HG03378 (cell line): ENCODE measurements at regions not wholly inside any gene's neighbourhood (a gene's known extent, or its start where the extent isn't known, plus 50 kb on each side); places are given as distances from the start of the nearest gene placed in this dataset.

ENCODE experiments used
- ATAC-seq: cut with Tn5 transposase; IDR thresholded peaks from one replicate; pipeline ENCODE4 v1.9.1; 2021; ENCODE audit warnings: mild to moderate bottlenecking, moderate library complexity; ENCODE audit not compliant: unreplicated experiment

DNA sequence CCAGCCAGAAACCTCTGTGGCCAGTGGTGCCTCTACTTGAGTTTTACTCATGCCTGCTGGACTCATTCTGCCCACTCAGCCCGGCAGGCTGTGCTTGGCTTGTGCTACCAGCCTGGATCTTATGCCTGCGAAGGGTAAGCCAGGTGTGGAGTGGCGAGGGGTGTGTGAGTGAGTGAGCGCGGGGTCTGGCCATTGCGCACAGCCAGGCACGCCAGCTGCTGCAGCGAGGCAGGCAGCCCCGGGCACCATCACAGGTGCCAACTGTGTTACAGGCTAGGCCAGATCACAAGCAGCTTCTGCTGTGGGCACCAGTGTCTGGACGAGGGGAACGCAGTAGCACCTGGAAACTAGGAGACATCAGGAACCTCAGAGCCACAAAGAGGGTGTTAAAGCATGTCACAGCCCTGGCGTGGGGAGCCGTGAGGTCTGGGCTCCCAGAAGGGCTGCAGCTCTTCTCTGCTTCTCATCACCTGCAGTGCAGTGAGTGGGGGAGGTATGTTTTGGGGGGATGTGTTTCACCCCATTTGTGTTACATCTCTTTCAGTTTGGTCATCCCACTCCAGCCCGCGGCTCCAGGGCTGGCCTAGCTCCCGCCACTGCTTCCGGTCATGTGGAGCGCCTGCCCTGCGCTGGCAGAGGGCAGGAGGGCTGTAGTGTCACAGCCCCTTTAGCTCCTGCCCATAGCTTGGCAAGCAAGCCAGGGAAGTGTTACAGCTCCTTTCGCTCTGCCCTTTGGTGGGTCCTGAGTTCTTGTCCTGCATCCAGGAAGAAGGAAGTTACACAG lies 379.7 kb upstream of the IMPG1 start:
- ATAC-seq, result no peak

DNA sequence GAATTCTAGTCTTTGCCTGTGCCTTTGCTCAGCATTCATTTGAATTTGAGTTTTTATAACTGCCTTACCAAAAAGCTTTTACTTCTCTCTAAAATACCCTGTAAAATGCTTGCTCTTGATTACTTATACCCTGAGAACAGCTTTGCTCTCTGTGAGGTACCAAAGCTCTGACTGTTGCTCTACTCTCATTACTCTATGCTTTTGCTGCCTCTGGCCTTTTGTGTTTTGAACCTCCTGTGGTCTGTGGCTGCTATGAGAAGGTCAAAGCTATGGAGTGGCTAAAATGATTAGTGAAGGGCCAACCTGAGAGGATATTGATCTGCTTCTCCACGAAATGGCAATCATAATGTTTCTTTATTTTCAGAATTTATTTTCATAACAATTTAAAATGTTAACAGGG lies 375.6 kb upstream of the IMPG1 start:
- ATAC-seq, result no peak

DNA sequence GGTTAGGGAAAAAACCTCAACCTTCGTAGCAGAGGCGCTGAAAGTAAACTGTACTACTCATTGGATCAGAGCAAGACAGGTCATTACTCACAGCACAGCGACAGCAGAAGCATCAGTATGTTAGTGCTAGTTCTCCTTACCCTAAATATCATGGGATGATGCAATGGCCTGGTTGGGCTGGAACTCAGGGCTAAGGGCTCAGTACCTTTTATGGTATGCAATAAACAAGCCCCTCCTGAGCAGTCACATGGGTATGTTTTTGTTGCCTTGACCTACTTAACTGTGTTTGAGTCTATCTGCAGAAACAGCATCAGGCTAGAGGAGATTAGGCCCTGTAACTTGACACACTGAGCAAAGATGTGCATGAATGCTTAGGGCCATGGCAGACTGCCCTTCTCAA lies 369.4 kb upstream of the IMPG1 start:
- ATAC-seq, result no peak

DNA sequence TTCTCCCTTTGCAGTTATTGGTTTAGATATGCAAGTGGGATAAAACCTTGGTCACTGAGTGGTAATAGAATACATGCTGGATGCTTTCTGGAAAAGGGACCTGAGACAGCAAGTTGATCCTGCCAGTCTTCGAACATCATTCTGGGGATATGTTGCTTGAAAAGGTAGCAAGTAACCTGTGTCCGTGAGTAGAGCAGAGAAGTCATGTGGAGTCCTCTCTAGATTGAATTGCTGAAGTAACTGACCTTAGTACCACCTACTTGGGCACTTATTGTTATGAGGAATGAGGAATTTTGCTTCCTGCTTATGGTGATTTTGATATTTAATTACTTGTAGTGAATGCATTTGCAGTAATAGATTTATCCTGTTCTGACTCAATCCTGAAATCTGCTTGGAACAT lies 367.3 kb upstream of the IMPG1 start:
- ATAC-seq, result no peak

DNA sequence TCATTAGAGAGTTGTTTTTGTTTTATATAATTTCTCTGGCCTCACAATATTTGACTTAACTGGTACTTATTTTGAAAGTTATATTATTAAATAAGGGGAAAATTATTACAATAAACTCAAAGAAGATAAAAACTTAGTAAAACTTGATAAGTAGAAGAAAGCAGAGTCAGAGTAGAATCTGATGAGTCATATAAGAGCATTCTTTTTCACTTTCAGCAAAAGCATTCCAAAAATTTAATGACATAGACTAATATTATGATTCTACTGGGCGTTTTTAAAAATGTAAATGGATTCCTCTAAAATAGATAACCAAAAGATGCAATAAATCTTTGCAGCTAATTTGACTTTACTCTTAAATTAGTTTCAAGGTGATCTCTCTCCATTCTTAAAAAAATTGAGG lies 366.3 kb upstream of the IMPG1 start:
- ATAC-seq, result no peak

DNA sequence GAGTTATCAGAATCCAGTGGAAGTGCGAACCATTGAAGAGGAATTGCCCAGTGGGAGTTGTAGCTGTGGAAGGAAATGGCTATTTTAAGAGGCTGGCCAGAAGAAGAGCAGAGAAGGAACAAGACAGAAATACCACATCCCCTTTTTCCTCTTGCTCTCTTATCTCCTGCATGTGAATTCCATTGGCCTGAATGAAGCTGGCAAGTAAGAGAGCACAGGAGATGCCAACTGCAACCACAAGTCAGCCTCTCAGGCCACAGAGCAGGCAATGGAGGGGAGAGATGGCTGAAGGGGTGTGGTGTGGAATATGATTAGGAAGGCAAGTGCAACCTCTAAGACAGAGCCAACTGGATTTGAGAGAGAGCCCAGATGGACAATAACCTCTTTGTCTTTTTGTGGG lies 362.7 kb upstream of the IMPG1 start:
- ATAC-seq, result no peak

DNA sequence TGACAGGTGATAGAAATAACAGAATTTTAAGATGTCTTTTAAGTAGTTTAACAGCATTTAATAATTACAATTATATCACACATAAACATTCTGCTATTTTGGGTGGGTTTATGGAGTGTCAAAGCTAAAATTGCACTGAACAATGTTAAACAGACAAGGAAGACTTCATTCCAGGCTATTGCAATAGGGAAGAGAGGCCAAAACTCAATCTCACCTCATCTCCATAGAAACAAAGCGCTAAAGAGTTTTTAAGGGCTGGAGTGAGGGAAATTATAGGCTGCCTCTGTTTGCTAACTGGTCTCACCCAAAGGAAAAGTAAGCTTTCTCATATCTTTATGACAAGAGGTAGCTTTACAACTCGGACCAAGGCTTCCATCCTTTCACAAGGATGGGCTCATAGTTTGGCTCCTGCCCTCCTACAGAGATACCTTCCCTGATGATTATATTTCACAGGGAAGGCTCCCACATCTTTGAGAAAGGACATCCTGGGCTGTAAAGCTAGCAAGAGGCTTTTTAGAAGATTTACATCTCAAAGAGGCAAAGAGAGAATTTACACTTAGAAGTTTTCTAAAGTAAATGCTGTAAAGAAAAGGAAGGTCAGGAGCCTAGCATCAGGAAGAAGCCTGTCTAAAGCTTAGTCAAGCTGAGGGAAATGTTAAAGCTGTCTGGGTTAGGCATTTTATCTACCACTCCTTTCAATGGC lies 350.2 kb upstream of the IMPG1 start:
- ATAC-seq, result no peak

DNA sequence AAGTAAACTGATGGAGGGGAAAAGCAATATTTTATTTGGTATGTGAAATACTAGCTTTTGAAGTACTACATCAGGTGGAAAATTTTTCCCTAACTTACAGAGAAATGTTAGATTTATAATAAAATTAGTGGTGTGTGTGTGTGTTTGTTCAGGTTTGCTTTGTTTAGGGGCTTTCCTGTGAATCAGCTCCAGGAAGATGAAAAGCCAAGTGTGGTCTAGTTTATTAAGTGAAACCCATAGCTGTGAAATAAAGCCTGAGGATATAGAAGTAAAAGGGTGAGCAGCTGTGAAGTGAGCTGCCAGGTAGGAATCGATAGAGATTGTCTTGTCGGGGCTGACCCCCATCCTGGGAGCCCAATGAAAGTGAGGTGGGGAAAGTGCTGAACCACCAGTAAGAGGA lies 347.6 kb upstream of the IMPG1 start:
- ATAC-seq, result no peak

DNA sequence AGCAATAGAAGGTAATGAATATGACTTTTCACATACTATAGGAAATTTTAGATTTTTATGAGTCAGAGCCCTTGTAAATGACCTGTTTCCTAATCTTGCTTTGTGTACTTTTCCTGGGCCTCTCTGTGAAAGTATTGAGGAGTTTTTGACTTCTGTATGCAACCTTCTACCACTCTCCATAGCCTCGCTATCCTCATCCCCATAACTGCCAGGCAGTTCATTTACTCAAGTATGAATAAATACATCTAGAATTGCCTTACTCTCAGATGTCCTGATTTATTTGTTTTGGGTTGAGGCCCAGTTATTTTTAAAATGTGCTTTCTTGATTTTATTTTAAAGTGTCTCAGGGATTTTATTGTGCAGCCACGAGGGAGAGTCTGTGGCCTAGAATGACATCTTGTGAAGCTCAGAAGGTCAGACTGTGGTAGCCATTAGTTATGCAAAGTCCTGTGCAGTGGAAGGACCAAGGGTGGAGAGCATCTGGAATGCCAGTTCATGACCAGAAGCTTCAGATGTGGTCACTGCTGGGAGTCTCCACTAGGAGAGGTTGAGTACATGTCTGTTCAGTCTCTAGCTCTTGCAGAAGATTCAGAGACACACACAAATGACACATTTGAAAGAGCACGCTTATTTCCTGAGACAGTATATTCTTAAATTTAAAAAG lies 346.2 kb upstream of the IMPG1 start:
- ATAC-seq, result no peak

DNA sequence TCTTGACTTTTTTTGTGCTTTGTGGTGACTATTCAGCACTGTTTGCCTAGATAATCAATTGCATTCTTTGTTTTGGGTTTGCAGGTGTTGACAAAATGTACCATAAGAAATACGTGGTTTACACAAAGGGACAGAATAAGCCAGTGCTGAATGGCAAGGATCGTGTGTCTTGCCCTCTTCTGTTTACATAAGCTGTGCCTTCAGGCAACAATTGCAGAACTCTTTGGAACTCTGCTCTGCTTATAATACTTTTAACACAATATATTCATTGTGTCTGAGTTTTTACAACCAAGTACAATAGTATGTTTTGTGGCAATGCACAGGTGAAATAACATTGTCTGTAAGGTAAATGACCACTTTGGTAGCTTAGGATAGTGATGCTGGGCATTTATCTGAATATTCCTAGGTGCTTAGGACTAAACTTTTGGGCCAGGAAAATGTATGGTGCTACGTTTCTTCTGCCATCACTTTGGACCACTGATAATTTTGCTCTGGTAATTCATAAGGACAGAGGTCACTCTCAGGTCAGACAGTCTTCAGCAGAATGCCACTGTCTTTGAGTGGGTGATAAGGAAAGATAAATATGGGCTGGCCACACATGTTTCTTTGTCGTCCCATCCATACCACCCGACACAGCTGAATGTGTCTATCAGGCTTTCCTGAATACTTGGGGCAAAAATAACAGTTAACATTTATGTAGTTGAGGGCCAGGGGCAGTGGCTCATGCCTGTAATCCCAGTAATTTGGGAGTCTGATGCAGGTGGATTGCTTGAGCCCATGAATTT lies 344.6 kb upstream of the IMPG1 start:
- ATAC-seq, result no peak

DNA sequence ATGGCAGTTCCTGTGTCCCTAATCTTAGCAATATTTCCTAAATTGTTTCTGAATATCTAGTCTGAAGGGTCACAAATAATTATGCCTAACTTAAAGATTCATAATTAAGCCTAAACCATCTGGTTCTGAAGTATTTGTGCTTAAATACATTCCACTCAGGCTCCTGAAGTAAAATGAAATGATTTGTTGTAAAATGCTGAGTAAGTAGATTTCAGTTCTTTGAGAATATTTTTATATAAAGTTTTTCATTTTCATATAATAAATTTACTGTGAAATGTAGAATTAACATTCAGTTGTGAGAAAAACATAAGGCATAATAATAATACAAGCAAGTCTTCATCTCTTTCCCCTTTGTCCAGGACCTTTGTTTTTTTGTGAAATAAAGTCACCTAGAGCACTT lies 330.6 kb upstream of the IMPG1 start:
- no peak for ATAC-seq

DNA sequence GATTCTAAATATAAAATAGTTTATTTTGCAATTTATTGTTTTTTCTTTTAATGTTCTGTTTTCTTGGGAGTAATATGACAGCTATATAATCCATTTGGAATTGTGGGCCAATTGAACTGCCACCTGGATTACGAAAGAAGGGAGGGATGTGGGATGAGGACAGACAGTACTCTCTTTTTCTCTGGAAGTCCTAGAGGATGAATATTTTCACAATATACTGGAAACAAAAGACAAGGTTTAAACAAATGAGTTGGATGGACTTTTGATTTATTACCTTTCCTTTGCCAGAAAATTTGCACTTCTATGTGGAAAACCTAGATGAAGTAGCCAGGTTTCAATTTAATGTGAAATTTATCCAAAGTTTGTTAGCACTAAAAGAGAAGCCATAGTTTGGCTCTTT lies 325.5 kb upstream of the IMPG1 start:
- no peak for ATAC-seq

DNA sequence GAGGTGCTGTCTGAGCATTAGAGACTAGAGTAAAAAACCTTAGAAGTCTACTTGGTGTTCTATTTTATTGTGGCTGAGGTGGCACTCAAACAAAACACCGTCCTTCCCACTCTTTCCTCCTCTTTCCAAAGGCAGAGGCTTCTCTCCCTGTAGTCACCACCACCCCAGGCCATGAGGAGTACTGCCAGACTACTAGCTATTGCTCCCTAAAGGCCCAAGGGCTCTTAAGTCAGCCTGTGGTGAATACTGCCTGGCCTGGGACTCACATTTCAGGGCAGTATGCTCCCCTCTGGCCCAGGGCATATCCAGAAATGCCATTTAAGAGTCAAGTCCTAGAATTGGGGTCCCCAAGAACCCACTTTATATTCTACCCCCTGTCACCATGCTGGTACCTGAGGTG lies 309.7 kb upstream of the IMPG1 start:
- ATAC-seq, result no peak

DNA sequence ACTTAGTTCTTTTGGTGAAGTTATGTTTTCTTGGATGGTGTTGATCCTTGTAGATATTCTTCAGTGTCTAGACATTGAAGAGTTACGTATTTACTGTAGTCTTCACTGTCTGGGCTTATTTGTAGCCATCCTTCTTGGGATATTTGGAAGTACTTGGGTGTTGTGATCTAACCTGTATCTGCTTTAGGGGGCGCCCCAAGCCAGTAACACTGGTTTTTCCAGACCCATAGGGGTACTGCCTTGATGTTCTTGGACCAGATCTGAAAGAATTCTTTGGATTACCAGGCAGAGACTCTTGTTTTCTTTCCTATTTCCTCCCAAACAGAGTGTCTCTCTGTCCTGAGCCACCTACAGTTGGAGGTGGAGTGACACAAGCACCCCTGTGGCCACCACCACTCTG lies 309.1 kb upstream of the IMPG1 start:
- ATAC-seq, result no peak

DNA sequence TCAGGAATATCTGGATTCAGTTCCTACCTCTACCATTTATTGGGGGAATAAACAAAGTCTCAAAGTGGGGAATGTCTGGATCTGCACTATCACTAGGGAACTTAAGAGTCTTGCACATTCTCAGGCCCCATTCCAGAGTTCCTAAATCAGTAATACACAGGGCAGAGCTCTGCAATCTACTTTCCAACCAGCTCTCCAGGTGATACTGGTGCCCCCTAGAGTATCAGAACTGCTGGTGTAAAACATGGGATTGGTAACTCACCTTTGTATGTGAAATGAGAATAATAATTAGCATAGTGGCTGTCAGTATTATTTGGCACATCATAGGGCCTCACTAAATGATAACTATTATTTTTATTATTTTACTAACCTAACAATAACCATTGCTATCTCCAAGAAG lies 278.8 kb upstream of the IMPG1 start:
- ATAC-seq, result no peak

DNA sequence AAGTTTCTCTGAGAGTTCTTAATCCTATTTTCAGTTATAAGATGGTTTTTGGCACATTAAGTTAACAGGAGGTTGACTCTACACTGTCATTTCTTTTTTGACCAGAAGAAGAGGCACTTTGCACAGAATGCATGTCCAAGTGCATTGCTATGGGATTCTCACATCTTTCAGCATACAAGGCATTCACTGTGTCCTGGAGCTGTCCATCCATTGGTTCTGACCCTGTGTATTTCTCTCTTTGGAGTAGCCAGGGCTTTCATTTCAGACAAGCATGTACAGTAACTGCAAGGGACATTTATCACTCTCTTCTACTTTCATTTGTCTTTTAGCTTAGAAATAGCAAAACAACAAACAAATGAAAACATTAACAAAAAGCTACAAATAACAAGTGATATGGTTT lies 275.1 kb upstream of the IMPG1 start:
- ATAC-seq, result no peak

DNA sequence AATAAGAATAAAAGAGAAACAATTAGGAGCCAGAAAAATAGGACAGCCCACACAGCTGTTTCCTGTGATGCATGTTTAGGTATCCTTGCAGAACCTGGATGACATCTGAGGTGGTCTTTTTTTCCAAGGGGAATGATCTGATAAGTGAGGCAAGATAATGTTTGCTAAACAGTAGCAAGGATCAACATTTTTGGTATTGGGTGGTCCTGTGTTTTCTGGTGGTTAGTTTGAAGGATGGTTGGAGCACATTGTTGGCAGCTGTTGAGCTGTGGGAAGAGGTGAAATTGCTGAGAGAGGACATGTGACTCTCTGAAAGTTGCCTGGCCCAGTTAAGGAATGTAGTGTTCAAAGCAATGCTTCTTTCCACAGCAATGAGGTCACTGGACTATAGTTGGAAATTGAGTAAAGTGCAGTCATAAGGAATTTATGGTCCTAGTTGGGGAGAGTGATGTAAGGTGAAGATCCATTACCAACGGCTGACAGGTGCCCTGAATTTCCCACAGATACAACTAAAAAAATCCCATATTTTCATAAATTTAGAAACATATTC lies 270.2 kb upstream of the IMPG1 start:
- no peak for ATAC-seq

DNA sequence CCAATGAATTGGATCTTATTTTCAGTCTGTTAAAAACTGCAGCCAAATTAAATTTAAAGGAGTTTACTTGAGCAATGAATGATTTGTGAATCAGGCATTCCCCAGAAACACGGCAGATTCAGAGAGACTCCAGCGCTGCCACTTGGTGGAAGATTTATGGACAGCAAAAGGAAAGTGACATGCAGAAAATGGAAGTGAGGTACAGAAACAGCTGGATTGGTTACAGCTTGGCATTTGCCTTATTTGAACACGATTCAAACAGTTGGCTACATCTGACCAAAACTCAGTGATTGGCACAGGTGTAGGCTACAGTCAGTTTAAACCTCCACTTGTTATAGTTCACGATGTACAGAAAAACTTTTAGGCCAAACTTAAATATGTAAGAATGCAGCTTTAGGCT lies 257.6 kb upstream of the IMPG1 start:
- ATAC-seq, result no peak

DNA sequence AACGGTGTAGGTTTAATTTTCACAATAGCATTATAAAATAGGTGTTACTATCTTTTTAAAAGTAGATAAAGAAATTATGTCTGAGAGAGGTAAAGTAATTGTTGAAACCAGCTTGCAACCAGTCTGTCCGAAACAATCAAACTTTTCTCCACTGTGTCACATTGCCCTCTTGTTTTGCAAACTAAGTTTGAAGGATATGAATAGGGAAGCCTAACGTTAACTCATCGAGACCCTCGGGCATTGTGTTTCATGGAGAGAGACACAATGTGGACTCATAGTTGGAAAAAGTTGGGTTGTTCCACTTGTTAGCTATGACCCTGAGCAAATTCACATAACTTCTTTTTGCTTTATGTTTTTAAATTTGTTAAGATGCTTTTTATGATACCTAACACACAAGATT lies 254.4 kb upstream of the IMPG1 start:
- no peak for ATAC-seq
